CD4-positive, CD25-positive, alpha-beta regulatory T cell (primary cell): ENCODE measurements at regions not wholly inside any gene's neighbourhood (a gene's known extent, or its start where the extent isn't known, plus 50 kb on each side); places are given as distances from the start of the nearest gene placed in this dataset.

ENCODE experiments used
- ATAC-seq, 2 donors: fragments of 150-1000 bp; cut with Tn5 transposase; one replicate each; pipeline ENCODE4 v1.10.0; 2021; ENCODE audit warnings: low read depth in 2 of 2, moderate number of reproducible peaks in 2 of 2, moderate library complexity in 1 of 2
- DNase-seq, 3 donors: peaks; one replicate each; pipeline versions ENCODE4 v3.0.0 to v3.0.0-alpha.2; 2012 to 2022; ENCODE audit warnings: mixed read lengths in 1 of 3
- H3K27ac ChIP-seq: one replicate; pipeline ENCODE4 v1.7.0; 2013; ENCODE audit warnings: mild to moderate bottlenecking, low read length; ENCODE audit not compliant: insufficient read depth, poor library complexity, severe bottlenecking
- H3K27me3 ChIP-seq: one replicate; pipeline ENCODE4 v1.7.0; 2013; ENCODE audit warnings: low read length; ENCODE audit not compliant: control insufficient read depth, insufficient read depth
- H3K36me3 ChIP-seq: one replicate; pipeline ENCODE4 v1.7.0; 2013; ENCODE audit warnings: mild to moderate bottlenecking, low read length, moderate library complexity; ENCODE audit not compliant: control insufficient read depth, insufficient read depth
- H3K4me1 ChIP-seq: 2 replicates; pipeline ENCODE4 v1.7.0; 2013; ENCODE audit warnings: mild to moderate bottlenecking, low read length; ENCODE audit not compliant: insufficient read depth, control insufficient read depth, poor library complexity, severe bottlenecking
- H3K4me3 ChIP-seq: one replicate; pipeline ENCODE4 v1.7.0; 2013; ENCODE audit warnings: low read depth, mild to moderate bottlenecking, low read length, moderate library complexity
- H3K9me3 ChIP-seq, 2 experiments: 1 replicate in 1 of 2; 2 replicates in 1 of 2; pipeline ENCODE4 v1.7.0; 2013; ENCODE audit warnings: low read length in 2 of 2, mild to moderate bottlenecking in 1 of 2, moderate library complexity in 1 of 2; ENCODE audit not compliant: control insufficient read depth in 2 of 2
- H3K27ac Mint-ChIP-seq, 3 donors: one replicate each; pipeline ENCODE4 v1.8.0; 2020 to 2022; ENCODE audit warnings: mild to moderate bottlenecking in 3 of 3, mixed read lengths in 3 of 3, moderate library complexity in 2 of 3
- H3K27me3 Mint-ChIP-seq: one replicate; pipeline ENCODE4 v1.8.0; 2022; ENCODE audit warnings: mild to moderate bottlenecking, mixed read lengths
- H3K36me3 Mint-ChIP-seq: one replicate; pipeline ENCODE4 v1.8.0; 2020; ENCODE audit warnings: mixed read lengths
- H3K4me1 Mint-ChIP-seq, 4 donors: one replicate each; pipeline ENCODE4 v1.8.0; 2020 to 2022; ENCODE audit warnings: mixed read lengths in 4 of 4, mild to moderate bottlenecking in 1 of 4
- H3K4me3 Mint-ChIP-seq, 4 donors: one replicate each; pipeline ENCODE4 v1.8.0; 2020 to 2022; ENCODE audit warnings: mild to moderate bottlenecking in 4 of 4, mixed read lengths in 4 of 4, moderate library complexity in 3 of 4
- H3K9me3 Mint-ChIP-seq, 7 donors: one replicate each; pipeline ENCODE4 v1.8.0; 2020 to 2022; ENCODE audit warnings: mixed read lengths in 7 of 7, mild to moderate bottlenecking in 3 of 7, moderate library complexity in 2 of 7

DNA sequence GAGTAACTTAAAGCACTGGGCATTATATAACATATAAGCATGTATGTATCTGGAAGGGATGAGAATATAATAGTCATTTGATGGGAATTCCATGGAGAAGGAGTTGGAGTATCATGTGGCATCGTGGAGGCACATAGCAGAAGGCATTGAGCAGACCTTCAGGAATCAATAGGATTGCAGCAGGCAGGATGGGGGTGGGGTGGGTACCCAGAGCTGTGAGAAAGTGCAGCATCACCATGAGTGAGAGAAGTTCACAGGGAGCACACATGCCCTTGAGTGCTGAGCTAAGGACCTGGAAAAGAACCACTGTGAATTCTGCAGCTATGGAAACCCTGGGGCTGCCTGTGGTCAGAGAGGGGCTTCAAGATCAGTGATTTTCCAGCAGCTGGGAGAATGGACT, 57.3 kb downstream of the MED10 start:
- Histone ChIP-seq H3K4me3 (no peak overlapping the region), H3K27me3 (no peaks in the 10 kb centered on the region), H3K36me3 (no peaks in the 10 kb centered on the region), H3K4me1 (no peaks in the 10 kb centered on the region), H3K27ac (no peak overlapping the region), H3K9me3 (no peaks in the 10 kb centered on the region)
- Mint-ChIP-seq H3K27me3 (peaks cover 4% of the 10 kb centered on the region), H3K4me3 (no peak overlapping the region), H3K4me1 (peaks cover 0 to 2% (median 0%) of the 10 kb centered on the region in 4 donors), H3K36me3 (peaks cover 7% of the 10 kb centered on the region), H3K27ac (no peak overlapping the region), H3K9me3 (peaks cover 0 to 2% (median 0%) of the 10 kb centered on the region in 7 donors)
- no peak for DNase-seq
- no peak for ATAC-seq

DNA sequence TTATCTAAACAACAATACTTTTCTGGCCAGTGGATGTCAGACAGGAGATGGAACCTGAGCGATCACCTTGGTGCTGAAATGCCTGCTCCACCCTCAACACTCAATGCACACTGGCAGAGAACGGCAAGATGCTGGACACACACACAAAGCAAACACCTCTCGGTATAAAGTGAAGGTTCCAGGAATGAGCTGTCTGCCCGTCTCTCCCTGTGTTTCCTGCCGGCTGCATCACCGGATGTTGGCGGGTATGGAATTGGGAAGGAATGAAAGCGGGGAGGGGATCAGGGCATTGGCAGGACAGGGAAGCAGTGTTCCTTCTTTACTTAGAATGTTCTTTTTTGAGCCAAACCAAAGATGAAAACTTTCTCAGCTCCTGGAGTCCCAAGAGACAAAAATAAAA, 59.2 kb downstream of the MED10 start:
- H3K4me3 ChIP-seq: no peak overlapping the region
- H3K27ac ChIP-seq: no peak overlapping the region
- peaks cover 4% of the 10 kb centered on the region for H3K27me3 Mint-ChIP-seq
- no peak overlapping the region for H3K27ac Mint-ChIP-seq
- H3K9me3 ChIP-seq: no peaks in the 10 kb centered on the region
- DNase-seq (no peak), ATAC-seq (no peak)
- no peaks in the 10 kb centered on the region for H3K27me3 ChIP-seq
- peaks cover 0 to 2% (median 0%) of the 10 kb centered on the region in 4 donors for H3K4me1 Mint-ChIP-seq
- H3K4me1 ChIP-seq: no peaks in the 10 kb centered on the region
- H3K36me3 Mint-ChIP-seq: peaks cover 7% of the 10 kb centered on the region
- no peaks in the 10 kb centered on the region for H3K9me3 Mint-ChIP-seq
- H3K36me3 ChIP-seq: no peaks in the 10 kb centered on the region
- H3K4me3 Mint-ChIP-seq: no peak overlapping the region

DNA sequence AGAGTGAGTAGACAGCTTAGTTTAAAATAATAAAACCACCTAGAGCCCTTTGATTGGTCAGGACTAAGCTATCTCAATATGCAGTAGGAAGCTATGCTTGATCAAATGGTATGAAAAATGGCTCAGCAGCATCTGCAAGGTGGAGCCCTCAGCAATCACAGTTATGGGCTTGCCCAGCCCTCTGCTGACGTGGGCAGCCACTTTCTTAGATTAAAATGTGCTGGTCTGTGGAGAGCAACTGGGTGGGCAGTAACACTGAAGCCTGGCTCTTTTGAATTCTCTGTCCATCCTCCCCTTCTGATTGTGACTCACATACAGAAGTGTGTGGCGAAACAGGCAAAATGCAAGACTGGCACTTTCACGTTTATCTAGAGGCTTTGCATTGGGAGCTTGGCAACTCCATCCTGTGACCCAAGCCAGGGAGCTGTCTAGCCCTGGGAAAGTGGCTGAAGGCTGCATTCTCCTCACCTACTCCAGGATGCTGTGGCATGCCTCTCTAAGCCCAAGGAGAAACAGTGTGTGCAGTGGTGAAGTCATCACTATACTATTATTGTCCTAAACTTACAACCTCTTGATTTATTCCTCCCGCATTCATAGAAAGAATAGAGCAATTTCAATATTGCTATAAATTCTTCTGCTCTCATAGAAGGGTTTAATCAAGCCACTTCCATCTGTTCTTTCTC, 61.1 kb downstream of the MED10 start:
- H3K4me1 Mint-ChIP-seq: peaks cover 0 to 2% (median 0%) of the 10 kb centered on the region in 4 donors
- no peak overlapping the region for H3K27ac Mint-ChIP-seq
- Histone ChIP-seq H3K27me3 (no peaks in the 10 kb centered on the region), H3K4me1 (no peaks in the 10 kb centered on the region), H3K27ac (no peak overlapping the region), H3K36me3 (no peaks in the 10 kb centered on the region), H3K4me3 (no peak overlapping the region), H3K9me3 (no peaks in the 10 kb centered on the region)
- H3K4me3 Mint-ChIP-seq: no peak overlapping the region
- peaks cover 7% of the 10 kb centered on the region for H3K36me3 Mint-ChIP-seq
- DNase-seq: no peak
- H3K9me3 Mint-ChIP-seq: no peaks in the 10 kb centered on the region
- H3K27me3 Mint-ChIP-seq: peaks cover 4% of the 10 kb centered on the region
- no peak for ATAC-seq

DNA sequence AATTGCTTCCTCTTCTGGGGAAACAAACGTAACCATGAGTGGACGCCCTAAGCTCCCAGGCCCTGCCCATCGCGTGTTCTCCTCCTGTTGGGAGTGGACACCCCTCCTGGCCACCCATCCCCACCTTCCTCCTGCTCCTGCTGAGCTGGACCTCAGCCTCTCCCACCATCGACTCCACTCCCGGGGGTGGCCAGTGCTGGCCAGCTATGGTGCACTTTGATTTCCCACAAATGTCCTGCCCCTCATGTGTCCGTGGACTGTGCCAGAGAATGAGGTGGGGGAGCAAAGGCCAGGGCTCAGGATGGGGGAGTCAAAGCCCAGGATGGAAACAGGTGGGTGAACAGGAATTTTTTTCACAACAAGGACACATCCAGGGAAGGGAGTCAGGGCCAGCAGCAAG, 62.8 kb downstream of the MED10 start:
- no peak overlapping the region for H3K4me3 Mint-ChIP-seq
- ATAC-seq (no peak), DNase-seq (no peak)
- Histone ChIP-seq H3K4me1 (no peaks in the 10 kb centered on the region), H3K27ac (no peak overlapping the region), H3K9me3 (no peaks in the 10 kb centered on the region), H3K27me3 (no peaks in the 10 kb centered on the region), H3K4me3 (no peak overlapping the region), H3K36me3 (no peaks in the 10 kb centered on the region)
- H3K4me1 Mint-ChIP-seq: no peaks in the 10 kb centered on the region
- H3K36me3 Mint-ChIP-seq: peaks cover 1% of the 10 kb centered on the region
- H3K9me3 Mint-ChIP-seq: no peaks in the 10 kb centered on the region
- H3K27ac Mint-ChIP-seq: no peak overlapping the region
- H3K27me3 Mint-ChIP-seq: peaks cover 4% of the 10 kb centered on the region

DNA sequence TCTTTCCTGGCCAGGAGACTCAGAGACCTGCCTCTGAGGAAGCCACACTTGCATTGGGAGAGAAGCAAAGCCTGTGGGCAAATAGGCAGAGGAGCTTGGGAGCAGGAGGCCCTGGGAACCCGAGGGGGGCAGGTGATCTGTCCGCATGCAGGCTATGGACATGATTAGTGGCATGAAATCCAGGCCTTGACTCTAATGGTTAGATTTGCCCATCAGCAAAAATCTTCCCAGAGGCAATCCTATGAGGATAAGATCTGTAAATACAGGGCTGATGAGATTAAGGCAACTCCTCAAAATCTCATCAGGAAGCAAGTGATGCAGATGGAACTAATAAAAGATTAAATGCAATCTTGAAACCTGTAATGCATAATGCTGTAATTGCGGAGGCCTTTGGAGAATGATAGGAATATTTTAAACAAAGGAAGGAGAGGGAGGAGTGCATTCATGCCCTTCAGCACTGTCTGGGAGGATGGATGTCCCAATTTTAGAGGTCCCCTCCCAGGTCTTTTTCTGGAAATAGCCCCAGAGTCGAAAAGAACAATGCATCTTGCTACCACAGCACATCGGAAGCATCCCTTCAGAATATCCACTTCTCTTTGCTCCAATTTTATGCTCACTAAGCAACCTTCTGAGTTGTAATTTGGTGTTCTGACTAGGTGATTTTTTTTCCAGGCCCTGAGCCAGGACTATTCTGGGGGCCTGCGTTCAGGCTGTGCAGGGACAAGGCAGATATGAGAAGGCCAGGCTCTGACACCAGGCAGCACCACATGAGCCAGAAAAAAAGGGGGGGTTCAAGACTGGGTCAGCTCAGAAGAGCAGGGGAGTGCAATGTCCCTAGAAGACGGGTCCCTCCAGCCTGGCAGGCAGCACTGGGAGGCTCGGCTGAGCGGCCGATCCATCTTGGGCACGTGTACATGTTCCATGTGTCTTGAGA, 66.5 kb downstream of the MED10 start:
- DNase-seq (no peak), ATAC-seq (no peak)
- Histone ChIP-seq H3K9me3 (no peaks in the 10 kb centered on the region), H3K27ac (no peak overlapping the region), H3K4me3 (no peak overlapping the region), H3K36me3 (no peaks in the 10 kb centered on the region), H3K4me1 (no peaks in the 10 kb centered on the region), H3K27me3 (no peaks in the 10 kb centered on the region)
- no peaks in the 10 kb centered on the region for H3K9me3 Mint-ChIP-seq
- H3K4me1 Mint-ChIP-seq: no peaks in the 10 kb centered on the region
- no peaks in the 10 kb centered on the region for H3K36me3 Mint-ChIP-seq
- H3K27ac Mint-ChIP-seq: no peak overlapping the region
- no peaks in the 10 kb centered on the region for H3K27me3 Mint-ChIP-seq
- no peak overlapping the region for H3K4me3 Mint-ChIP-seq

DNA sequence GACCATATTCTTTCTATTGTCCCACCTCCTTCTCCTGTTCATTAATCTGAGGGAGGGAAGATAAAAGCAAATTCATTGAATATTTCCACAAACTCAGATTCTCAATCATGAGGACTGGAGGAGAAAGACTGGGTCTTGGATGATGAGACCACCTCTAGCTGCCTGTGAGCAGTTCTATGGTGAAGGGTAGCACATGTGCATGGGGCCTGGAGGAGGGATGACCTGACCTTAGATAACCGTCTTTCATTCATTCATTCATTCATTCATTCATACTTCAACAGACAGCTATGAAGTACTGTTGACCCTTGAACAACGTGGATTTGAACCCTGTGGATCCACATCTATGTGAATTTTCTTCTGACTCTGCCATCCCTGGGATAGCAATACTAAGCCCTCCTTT, 68.4 kb downstream of the MED10 start:
- DNase-seq: no peak
- Mint-ChIP-seq H3K27me3 (peaks cover 4% of the 10 kb centered on the region), H3K9me3 (no peaks in the 10 kb centered on the region), H3K27ac (no peak overlapping the region), H3K4me1 (no peaks in the 10 kb centered on the region), H3K4me3 (no peak overlapping the region), H3K36me3 (no peaks in the 10 kb centered on the region)
- Histone ChIP-seq H3K27me3 (no peaks in the 10 kb centered on the region), H3K36me3 (no peaks in the 10 kb centered on the region), H3K9me3 (no peaks in the 10 kb centered on the region), H3K4me1 (no peaks in the 10 kb centered on the region), H3K27ac (no peak overlapping the region), H3K4me3 (no peak overlapping the region)
- no peak for ATAC-seq

DNA sequence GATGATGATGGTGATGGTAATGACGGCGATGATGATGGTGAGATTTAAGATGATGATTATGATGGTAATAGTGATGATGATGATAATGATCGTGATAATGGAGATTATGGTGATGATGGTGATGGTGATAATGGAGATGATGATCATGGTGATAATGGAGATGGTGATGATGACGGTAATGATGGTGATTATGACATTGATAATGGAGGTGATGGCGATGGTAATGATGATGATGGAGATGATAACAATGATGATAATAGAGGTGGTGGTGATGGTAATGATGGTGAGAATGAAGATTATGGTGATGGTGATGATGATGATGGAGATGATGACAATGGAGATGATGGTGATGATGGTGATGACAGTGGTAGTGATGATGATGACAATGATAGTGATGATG, 69.7 kb downstream of the MED10 start:
- H3K27me3 ChIP-seq: no peaks in the 10 kb centered on the region
- ATAC-seq (no peak), DNase-seq (no peak)
- Mint-ChIP-seq H3K36me3 (no peaks in the 10 kb centered on the region), H3K4me3 (no peak overlapping the region), H3K9me3 (no peaks in the 10 kb centered on the region), H3K27me3 (peaks cover 4% of the 10 kb centered on the region), H3K27ac (no peak overlapping the region), H3K4me1 (no peaks in the 10 kb centered on the region)
- H3K4me1 ChIP-seq: no peaks in the 10 kb centered on the region
- H3K4me3 ChIP-seq: no peak overlapping the region
- no peaks in the 10 kb centered on the region for H3K9me3 ChIP-seq
- no peak overlapping the region for H3K27ac ChIP-seq
- no peaks in the 10 kb centered on the region for H3K36me3 ChIP-seq
